Neural crest cell (in vitro differentiated cells): ENCODE measurements at regions not wholly inside any gene's neighbourhood (a gene's known extent, or its start where the extent isn't known, plus 50 kb on each side); places are given as distances from the start of the nearest gene placed in this dataset.
"Not testable (repeated sequence)": the region's sequence is repeated elsewhere in the genome, so short reads cannot be mapped to it uniquely, and the experiment has no call there.

Source experiments
- DNase-seq: peaks from one replicate; pipeline ENCODE4 v3.0.0; 2021; ENCODE audit warnings: low read depth, mixed read lengths, low spot score
- H3K27ac Mint-ChIP-seq: one replicate; pipeline ENCODE4 v1.8.0; 2021; ENCODE audit warnings: mild to moderate bottlenecking, mixed read lengths; ENCODE audit not compliant: unreplicated experiment
- H3K27me3 Mint-ChIP-seq: 2 replicates; pipeline ENCODE4 v1.8.0; 2021; ENCODE audit warnings: low read depth, mild to moderate bottlenecking, mixed read lengths
- H3K36me3 Mint-ChIP-seq: 2 replicates; pipeline ENCODE4 v1.8.0; 2021; ENCODE audit warnings: low read depth, mild to moderate bottlenecking, mixed read lengths
- H3K4me1 Mint-ChIP-seq: 2 replicates; pipeline ENCODE4 v1.8.0; 2021; ENCODE audit warnings: mixed read lengths
- H3K4me3 Mint-ChIP-seq: one replicate; pipeline ENCODE4 v1.8.0; 2021; ENCODE audit warnings: mild to moderate bottlenecking, mixed read lengths
- H3K9me3 Mint-ChIP-seq: 2 replicates; pipeline ENCODE4 v1.8.0; 2021; ENCODE audit warnings: mixed read lengths
- CTCF ChIP-seq: fragments of 200-600 bp; sonication (generic); conservative IDR thresholded peaks from 2 replicates; pipeline ENCODE4 v1.5.0; 2021; ENCODE audit warnings: antibody characterized with exemption, mild to moderate bottlenecking

- Mint-ChIP-seq H3K9me3 (peaks cover 5% of the 10 kb centered on the region), H3K4me1 (no peaks in the 10 kb centered on the region), H3K4me3 (no peak overlapping the region), H3K27ac (no peak overlapping the region), H3K36me3 (no peaks in the 10 kb centered on the region), H3K27me3 (no peaks in the 10 kb centered on the region)
- no peak for DNase-seq
- TF ChIP-seq CTCF, result no peak
These were observed 441.0 kb downstream of the DSC3 start for GRCh38 chr18:30601541-30601940.

GRCh38 chr18:30597202-30597601, 445.3 kb downstream of the DSC3 start:
- Mint-ChIP-seq H3K9me3 (peaks cover 3% of the 10 kb centered on the region), H3K4me3 (no peak overlapping the region), H3K27ac (no peak overlapping the region), H3K27me3 (no peaks in the 10 kb centered on the region), H3K4me1 (peaks cover 5% of the 10 kb centered on the region), H3K36me3 (peaks cover 3% of the 10 kb centered on the region)
- DNase-seq, result no peak
- TF ChIP-seq CTCF, result no peak

GRCh38 chr18:30596635-30597034, 445.9 kb downstream of the DSC3 start:
- Mint-ChIP-seq H3K27me3 (no peaks in the 10 kb centered on the region), H3K27ac (no peak overlapping the region), H3K4me3 (no peak overlapping the region), H3K36me3 (peaks cover 3% of the 10 kb centered on the region), H3K4me1 (peaks cover 5% of the 10 kb centered on the region), H3K9me3 (peaks cover 3% of the 10 kb centered on the region)
- TF ChIP-seq CTCF, result no peak
- no peak for DNase-seq

- no peak for DNase-seq
- TF ChIP-seq CTCF, result no peak
- Mint-ChIP-seq H3K4me1 (peaks cover 5% of the 10 kb centered on the region), H3K4me3 (no peak overlapping the region), H3K36me3 (peaks cover 3% of the 10 kb centered on the region), H3K9me3 (peaks cover 3% of the 10 kb centered on the region), H3K27ac (no peak overlapping the region), H3K27me3 (no peaks in the 10 kb centered on the region)
These were observed 446.6 kb downstream of the DSC3 start for GRCh38 chr18:30595942-30596341.

- H3K36me3 Mint-ChIP-seq, H3K27me3 Mint-ChIP-seq, H3K9me3 Mint-ChIP-seq, DNase-seq, H3K4me1 Mint-ChIP-seq, H3K4me3 Mint-ChIP-seq, H3K27ac Mint-ChIP-seq: not testable (repeated sequence)
These were observed 447.6 kb downstream of the DSC3 start for GRCh38 chr18:30594911-30595310.

GRCh38 chr18:30591462-30591861, 451.1 kb downstream of the DSC3 start:
- H3K36me3 Mint-ChIP-seq, result peaks cover 3% of the 10 kb centered on the region
- no peak for TF ChIP-seq CTCF
- no peak overlapping the region for H3K27ac Mint-ChIP-seq
- no peak for DNase-seq
- H3K9me3 Mint-ChIP-seq, result peaks cover 3% of the 10 kb centered on the region
- no peak overlapping the region for H3K4me3 Mint-ChIP-seq
- no peaks in the 10 kb centered on the region for H3K27me3 Mint-ChIP-seq
- H3K4me1 Mint-ChIP-seq, result peaks cover 5% of the 10 kb centered on the region
